ENCODE measurements at regions not wholly inside any gene's neighbourhood (a gene's known extent, or its start where the extent isn't known, plus 50 kb on each side); places are given as distances from the start of the nearest gene placed in this dataset.

DNA sequence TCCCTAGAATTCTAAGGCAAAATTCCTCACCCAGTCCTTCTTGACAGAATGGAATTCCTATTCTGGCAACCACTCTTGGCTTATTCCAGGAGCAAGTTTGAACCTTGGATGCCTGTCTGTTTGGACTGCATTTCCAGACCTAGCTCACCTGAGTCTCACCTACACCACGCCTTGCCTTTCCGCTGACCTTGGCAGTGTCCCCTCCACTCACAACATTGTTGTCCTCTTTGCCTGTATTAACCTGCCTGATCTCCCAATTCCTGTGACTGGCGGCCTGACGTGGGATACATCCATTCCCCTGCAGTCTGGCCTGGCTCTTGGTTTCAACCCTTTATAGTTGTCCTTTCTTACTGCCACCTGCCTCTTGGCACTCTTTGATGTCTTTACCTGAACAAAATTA, 281.4 kb upstream of the SOX4 start:
- H3K4me3 ChIP-seq (ENCODE audit: low read length), result no peak overlapping the region
- H3K27me3 ChIP-seq (ENCODE audit: control insufficient read depth, insufficient read depth, low read length), result no peaks in the 10 kb centered on the region
- H3K27ac ChIP-seq (ENCODE audit: low read length), result no peak overlapping the region
- no peak overlapping the region for H3K9ac ChIP-seq (ENCODE audit: low read length)
- H3K9me3 ChIP-seq (ENCODE audit: control insufficient read depth, low read depth, low read length), result no peaks in the 10 kb centered on the region
- H3K4me1 ChIP-seq (ENCODE audit: control insufficient read depth, low read depth, low read length), result no peaks in the 10 kb centered on the region
- no peaks in the 10 kb centered on the region for H3K36me3 ChIP-seq (ENCODE audit: control insufficient read depth, low read depth, low read length)

DNA sequence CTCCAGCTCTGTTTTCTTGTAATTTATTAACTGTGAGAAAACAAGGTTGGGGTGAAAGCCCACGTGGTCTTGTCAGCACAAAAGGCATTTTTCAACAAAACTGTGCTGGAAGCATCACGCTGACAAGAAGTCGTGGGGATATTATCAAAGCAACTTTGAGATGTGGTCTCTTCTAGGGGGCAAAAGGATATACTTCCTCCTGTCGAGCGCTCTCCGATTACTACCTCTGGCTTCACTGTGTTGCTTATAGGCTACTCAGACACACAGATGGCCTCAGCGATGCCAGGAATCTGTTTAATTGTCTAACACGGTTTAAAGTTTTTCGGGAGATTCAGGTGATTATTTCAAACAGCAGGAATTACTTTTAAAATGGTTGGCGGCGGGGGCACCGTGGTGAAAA, 275.9 kb upstream of the SOX4 start:
- H3K9ac ChIP-seq (ENCODE audit: low read length), result no peak overlapping the region
- no peaks in the 10 kb centered on the region for H3K9me3 ChIP-seq (ENCODE audit: control insufficient read depth, low read depth, low read length)
- H3K27me3 ChIP-seq (ENCODE audit: control insufficient read depth, insufficient read depth, low read length), result no peaks in the 10 kb centered on the region
- no peak overlapping the region for H3K27ac ChIP-seq (ENCODE audit: low read length)
- H3K4me3 ChIP-seq (ENCODE audit: low read length), result no peak overlapping the region
- H3K4me1 ChIP-seq (ENCODE audit: control insufficient read depth, low read depth, low read length), result no peaks in the 10 kb centered on the region
- H3K36me3 ChIP-seq (ENCODE audit: control insufficient read depth, low read depth, low read length), result no peaks in the 10 kb centered on the region

GRCh38 chr6:21321076-21321475, 272.5 kb upstream of the SOX4 start:
- no peaks in the 10 kb centered on the region for H3K4me1 ChIP-seq (ENCODE audit: control insufficient read depth, low read depth, low read length)
- H3K9ac ChIP-seq (ENCODE audit: low read length), result no peak overlapping the region
- H3K36me3 ChIP-seq (ENCODE audit: control insufficient read depth, low read depth, low read length), result no peaks in the 10 kb centered on the region
- no peaks in the 10 kb centered on the region for H3K9me3 ChIP-seq (ENCODE audit: control insufficient read depth, low read depth, low read length)
- H3K4me3 ChIP-seq (ENCODE audit: low read length), result no peak overlapping the region
- H3K27ac ChIP-seq (ENCODE audit: low read length), result no peak overlapping the region
- no peaks in the 10 kb centered on the region for H3K27me3 ChIP-seq (ENCODE audit: control insufficient read depth, insufficient read depth, low read length)

DNA sequence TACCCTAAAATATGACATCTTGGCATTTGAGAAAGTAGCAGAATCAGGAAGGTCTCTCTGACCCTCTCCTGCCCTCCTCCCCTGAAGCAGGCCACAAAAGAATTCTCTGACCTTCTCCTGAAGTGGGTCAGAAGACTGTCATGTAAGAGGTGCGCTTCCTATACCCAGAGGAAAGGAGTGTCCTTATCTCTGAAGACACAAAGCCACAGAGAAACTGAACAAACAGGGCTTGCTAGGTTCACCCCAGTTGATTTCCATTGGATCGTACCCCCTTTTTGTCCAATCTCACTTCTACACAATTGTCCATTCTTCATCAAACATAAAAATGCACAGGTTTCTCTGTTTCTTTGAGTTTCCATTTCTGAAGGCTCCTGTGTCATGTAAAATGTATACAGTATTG, 272.0 kb upstream of the SOX4 start:
- Histone ChIP-seq H3K4me3 (ENCODE audit: low read length) (no peak overlapping the region), H3K27ac (ENCODE audit: low read length) (no peak overlapping the region), H3K27me3 (ENCODE audit: control insufficient read depth, insufficient read depth, low read length) (no peaks in the 10 kb centered on the region), H3K9me3 (ENCODE audit: control insufficient read depth, low read depth, low read length) (no peaks in the 10 kb centered on the region), H3K9ac (ENCODE audit: low read length) (no peak overlapping the region), H3K36me3 (ENCODE audit: control insufficient read depth, low read depth, low read length) (no peaks in the 10 kb centered on the region), H3K4me1 (ENCODE audit: control insufficient read depth, low read depth, low read length) (no peaks in the 10 kb centered on the region)

DNA sequence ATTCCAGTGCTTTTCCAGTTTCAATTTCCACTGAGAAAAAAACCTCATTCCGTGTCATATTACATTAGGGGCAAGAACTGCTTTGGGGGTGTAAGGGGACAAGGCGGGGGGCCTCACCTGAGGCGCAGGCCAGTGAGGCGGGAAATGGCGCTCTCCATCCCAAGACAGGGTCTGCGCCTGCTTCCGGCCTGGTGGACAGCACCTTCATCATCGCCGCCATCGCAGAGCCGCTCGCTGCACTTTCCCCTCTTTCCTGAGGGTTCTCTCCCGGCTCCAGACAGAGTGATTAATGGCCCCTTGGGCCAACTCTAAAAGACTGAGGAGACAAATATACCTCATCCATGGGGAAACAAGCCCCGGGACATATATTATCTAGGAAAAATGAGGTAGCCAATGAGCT, 270.0 kb upstream of the SOX4 start:
- H3K36me3 ChIP-seq (ENCODE audit: control insufficient read depth, low read depth, low read length), result no peaks in the 10 kb centered on the region
- H3K4me3 ChIP-seq (ENCODE audit: low read length), result no peak overlapping the region
- H3K27ac ChIP-seq (ENCODE audit: low read length), result no peak overlapping the region
- peaks cover 11% of the 10 kb centered on the region for H3K4me1 ChIP-seq (ENCODE audit: control insufficient read depth, low read depth, low read length)
- no peaks in the 10 kb centered on the region for H3K27me3 ChIP-seq (ENCODE audit: control insufficient read depth, insufficient read depth, low read length)
- H3K9me3 ChIP-seq (ENCODE audit: control insufficient read depth, low read depth, low read length), result no peaks in the 10 kb centered on the region
- no peak overlapping the region for H3K9ac ChIP-seq (ENCODE audit: low read length)

DNA sequence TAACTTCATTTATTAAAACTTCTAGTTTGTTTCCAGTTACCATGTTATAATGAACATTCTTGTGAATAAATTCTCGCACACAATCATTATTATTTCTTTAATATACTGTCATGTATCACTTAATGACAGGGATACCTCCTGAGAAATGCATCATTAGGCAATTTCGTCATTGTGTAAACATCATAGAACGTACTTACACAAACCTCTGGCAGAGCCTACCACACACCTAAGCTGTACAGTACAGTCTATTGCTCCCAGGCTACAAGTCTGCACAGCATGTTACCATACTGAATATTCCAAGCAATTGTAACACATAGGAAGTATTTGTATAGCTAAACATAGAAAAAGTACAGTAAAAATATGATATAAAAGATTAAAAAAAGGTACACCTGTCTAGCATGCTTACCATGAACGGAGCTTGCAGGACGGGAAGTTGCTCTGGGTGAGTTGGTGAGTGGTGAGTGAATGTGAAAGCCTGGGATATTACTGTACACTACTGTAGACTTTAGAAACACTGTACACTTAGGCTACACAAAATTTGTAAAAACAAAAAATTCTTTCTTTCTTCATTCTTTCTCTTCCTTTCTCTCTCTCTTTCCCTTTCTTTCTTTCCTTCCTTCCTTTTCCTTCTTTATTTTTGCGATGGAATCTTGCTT, 268.2 kb upstream of the SOX4 start:
- Histone ChIP-seq H3K27ac (ENCODE audit: low read length) (no peak overlapping the region), H3K36me3 (ENCODE audit: control insufficient read depth, low read depth, low read length) (no peaks in the 10 kb centered on the region), H3K4me3 (ENCODE audit: low read length) (no peak overlapping the region), H3K4me1 (ENCODE audit: control insufficient read depth, low read depth, low read length) (peaks cover 11% of the 10 kb centered on the region), H3K27me3 (ENCODE audit: control insufficient read depth, insufficient read depth, low read length) (no peaks in the 10 kb centered on the region), H3K9me3 (ENCODE audit: control insufficient read depth, low read depth, low read length) (no peaks in the 10 kb centered on the region), H3K9ac (ENCODE audit: low read length) (no peak overlapping the region)

DNA sequence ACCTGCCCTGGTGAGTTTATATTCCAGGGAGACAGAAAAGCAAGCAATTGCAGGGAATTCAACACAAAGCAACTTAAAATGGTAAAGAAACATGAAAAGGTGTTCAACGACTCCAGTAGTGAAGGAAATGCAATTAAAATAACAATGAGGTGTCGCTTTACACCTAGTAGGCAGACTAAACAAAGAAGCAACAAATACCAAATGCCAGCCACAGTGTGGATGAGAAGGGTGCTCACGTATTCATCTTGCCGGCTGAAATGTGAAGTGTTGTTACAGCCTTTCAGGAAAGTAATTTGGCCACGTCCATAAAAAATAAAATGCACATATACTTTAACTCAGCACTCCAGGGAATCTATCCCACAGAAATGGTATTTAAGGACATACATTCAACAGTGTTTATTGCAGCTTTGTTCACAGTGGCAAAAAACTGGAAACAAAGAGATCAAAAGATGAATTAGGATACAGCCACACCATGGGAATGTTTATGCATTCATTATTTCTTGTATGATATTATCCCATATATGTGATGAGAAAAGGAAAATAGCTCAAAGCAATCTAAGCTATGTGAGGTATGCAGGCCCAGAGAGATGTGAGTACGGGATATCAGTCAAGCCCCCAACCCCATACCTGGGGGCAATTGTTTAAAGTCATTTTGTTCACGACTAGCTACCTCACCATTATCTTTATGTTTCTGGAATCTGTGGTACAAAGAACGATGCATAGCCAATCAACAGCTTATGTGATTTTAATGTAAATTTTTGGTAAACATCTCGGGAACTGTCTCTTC, 266.0 kb upstream of the SOX4 start:
- H3K27ac ChIP-seq (ENCODE audit: low read length), result peak overlapping the region; percentile 49
- no peaks in the 10 kb centered on the region for H3K27me3 ChIP-seq (ENCODE audit: control insufficient read depth, insufficient read depth, low read length)
- peak overlapping the region; percentile 23 for H3K4me3 ChIP-seq (ENCODE audit: low read length)
- peaks cover 11% of the 10 kb centered on the region for H3K4me1 ChIP-seq (ENCODE audit: control insufficient read depth, low read depth, low read length)
- no peaks in the 10 kb centered on the region for H3K9me3 ChIP-seq (ENCODE audit: control insufficient read depth, low read depth, low read length)
- no peak overlapping the region for H3K9ac ChIP-seq (ENCODE audit: low read length)
- no peaks in the 10 kb centered on the region for H3K36me3 ChIP-seq (ENCODE audit: control insufficient read depth, low read depth, low read length)

- Histone ChIP-seq H3K4me1 (ENCODE audit: control insufficient read depth, low read depth, low read length) (peaks cover 11% of the 10 kb centered on the region), H3K27me3 (ENCODE audit: control insufficient read depth, insufficient read depth, low read length) (no peaks in the 10 kb centered on the region), H3K9me3 (ENCODE audit: control insufficient read depth, low read depth, low read length) (no peaks in the 10 kb centered on the region), H3K27ac (ENCODE audit: low read length) (no peak overlapping the region), H3K36me3 (ENCODE audit: control insufficient read depth, low read depth, low read length) (no peaks in the 10 kb centered on the region), H3K4me3 (ENCODE audit: low read length) (no peak overlapping the region), H3K9ac (ENCODE audit: low read length) (no peak overlapping the region)
Observed at GRCh38 chr6:21331235-21331634, 262.3 kb upstream of the SOX4 start.

DNA sequence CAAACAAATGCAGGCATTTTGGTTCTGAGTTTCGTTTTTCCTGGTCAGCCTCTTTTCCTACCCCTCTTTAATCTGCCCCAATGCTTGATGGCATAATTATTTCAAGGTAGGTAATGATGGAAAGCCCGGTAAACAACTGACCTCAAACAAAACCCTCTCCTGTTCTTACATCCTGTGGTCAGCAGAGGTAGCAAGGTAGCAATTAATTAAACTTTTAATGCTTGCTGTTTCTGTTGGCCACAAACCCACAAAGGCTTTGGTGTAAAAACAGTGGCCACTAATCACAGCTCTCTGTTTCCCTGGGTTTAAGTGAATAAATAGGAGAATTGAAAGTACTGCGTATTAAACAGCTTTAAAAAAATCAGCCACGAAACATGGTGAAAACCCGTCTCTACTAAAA, 261.5 kb upstream of the SOX4 start:
- no peak overlapping the region for H3K9ac ChIP-seq (ENCODE audit: low read length)
- H3K27me3 ChIP-seq (ENCODE audit: control insufficient read depth, insufficient read depth, low read length), result no peaks in the 10 kb centered on the region
- peaks cover 8% of the 10 kb centered on the region for H3K4me1 ChIP-seq (ENCODE audit: control insufficient read depth, low read depth, low read length)
- no peak overlapping the region for H3K4me3 ChIP-seq (ENCODE audit: low read length)
- no peaks in the 10 kb centered on the region for H3K9me3 ChIP-seq (ENCODE audit: control insufficient read depth, low read depth, low read length)
- no peak overlapping the region for H3K27ac ChIP-seq (ENCODE audit: low read length)
- H3K36me3 ChIP-seq (ENCODE audit: control insufficient read depth, low read depth, low read length), result no peaks in the 10 kb centered on the region

DNA sequence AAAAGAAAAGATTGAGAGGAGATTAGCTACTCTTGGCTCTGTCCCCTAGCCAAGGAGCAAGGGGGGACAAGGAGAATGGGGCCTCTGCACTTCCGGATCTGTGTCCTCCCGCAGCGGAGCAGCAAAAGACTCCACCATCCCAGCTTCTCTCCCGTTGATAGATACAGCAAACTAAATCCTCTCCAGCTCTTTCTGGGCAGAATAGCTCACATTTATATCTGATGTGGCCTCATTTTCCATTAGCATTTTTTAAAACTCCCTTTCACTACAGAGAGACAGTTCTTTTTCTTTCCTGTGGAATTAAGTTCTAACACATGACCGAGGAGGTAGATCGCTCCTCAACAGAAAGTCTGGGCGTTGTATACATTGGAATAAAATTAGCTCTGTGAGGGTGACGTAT, 260.9 kb upstream of the SOX4 start:
- Histone ChIP-seq H3K27ac (ENCODE audit: low read length) (no peak overlapping the region), H3K4me1 (ENCODE audit: control insufficient read depth, low read depth, low read length) (peaks cover 2% of the 10 kb centered on the region), H3K36me3 (ENCODE audit: control insufficient read depth, low read depth, low read length) (no peaks in the 10 kb centered on the region), H3K4me3 (ENCODE audit: low read length) (no peak overlapping the region), H3K9me3 (ENCODE audit: control insufficient read depth, low read depth, low read length) (no peaks in the 10 kb centered on the region), H3K9ac (ENCODE audit: low read length) (no peak overlapping the region), H3K27me3 (ENCODE audit: control insufficient read depth, insufficient read depth, low read length) (no peaks in the 10 kb centered on the region)

DNA sequence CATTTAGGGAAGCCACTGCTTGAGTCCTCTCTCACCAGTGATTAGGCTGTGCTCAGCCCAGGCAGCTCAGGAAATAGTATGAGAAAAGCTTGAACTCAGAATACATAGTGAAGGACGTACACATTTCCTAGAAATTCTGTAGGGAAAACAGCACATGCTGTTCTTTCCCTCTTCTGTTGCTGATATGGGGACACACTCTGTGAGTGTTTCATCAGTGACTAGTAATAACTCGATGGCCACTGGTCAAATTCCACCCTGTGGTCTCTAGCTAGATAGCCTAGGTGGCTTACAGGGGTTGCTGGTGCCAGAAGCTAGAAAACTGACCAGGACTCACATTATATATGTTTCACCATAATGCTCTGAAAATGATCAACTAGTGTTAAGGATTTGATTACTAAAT, 259.8 kb upstream of the SOX4 start:
- no peak overlapping the region for H3K27ac ChIP-seq (ENCODE audit: low read length)
- H3K9me3 ChIP-seq (ENCODE audit: control insufficient read depth, low read depth, low read length), result no peaks in the 10 kb centered on the region
- H3K27me3 ChIP-seq (ENCODE audit: control insufficient read depth, insufficient read depth, low read length), result no peaks in the 10 kb centered on the region
- H3K36me3 ChIP-seq (ENCODE audit: control insufficient read depth, low read depth, low read length), result no peaks in the 10 kb centered on the region
- H3K4me1 ChIP-seq (ENCODE audit: control insufficient read depth, low read depth, low read length), result no peaks in the 10 kb centered on the region
- H3K4me3 ChIP-seq (ENCODE audit: low read length), result no peak overlapping the region
- no peak overlapping the region for H3K9ac ChIP-seq (ENCODE audit: low read length)

- H3K9ac ChIP-seq (ENCODE audit: low read length), result no peak overlapping the region
- H3K36me3 ChIP-seq (ENCODE audit: control insufficient read depth, low read depth, low read length), result no peaks in the 10 kb centered on the region
- H3K9me3 ChIP-seq (ENCODE audit: control insufficient read depth, low read depth, low read length), result no peaks in the 10 kb centered on the region
- H3K4me3 ChIP-seq (ENCODE audit: low read length), result no peak overlapping the region
- H3K27ac ChIP-seq (ENCODE audit: low read length), result no peak overlapping the region
- H3K27me3 ChIP-seq (ENCODE audit: control insufficient read depth, insufficient read depth, low read length), result no peaks in the 10 kb centered on the region
- H3K4me1 ChIP-seq (ENCODE audit: control insufficient read depth, low read depth, low read length), result no peaks in the 10 kb centered on the region
Observed at GRCh38 chr6:21334651-21335050, 258.9 kb upstream of the SOX4 start.
